GM18870 (cell line): ENCODE measurements at regions not wholly inside any gene's neighbourhood (a gene's known extent, or its start where the extent isn't known, plus 50 kb on each side); places are given as distances from the start of the nearest gene placed in this dataset.
"Not testable (repeated sequence)": the region's sequence is repeated elsewhere in the genome, so short reads cannot be mapped to it uniquely, and the experiment has no call there.

Experiments used
- ATAC-seq: cut with Tn5 transposase; IDR thresholded peaks from one replicate; pipeline ENCODE4 v1.9.1; 2021; ENCODE audit warnings: moderate library complexity; ENCODE audit not compliant: unreplicated experiment

DNA sequence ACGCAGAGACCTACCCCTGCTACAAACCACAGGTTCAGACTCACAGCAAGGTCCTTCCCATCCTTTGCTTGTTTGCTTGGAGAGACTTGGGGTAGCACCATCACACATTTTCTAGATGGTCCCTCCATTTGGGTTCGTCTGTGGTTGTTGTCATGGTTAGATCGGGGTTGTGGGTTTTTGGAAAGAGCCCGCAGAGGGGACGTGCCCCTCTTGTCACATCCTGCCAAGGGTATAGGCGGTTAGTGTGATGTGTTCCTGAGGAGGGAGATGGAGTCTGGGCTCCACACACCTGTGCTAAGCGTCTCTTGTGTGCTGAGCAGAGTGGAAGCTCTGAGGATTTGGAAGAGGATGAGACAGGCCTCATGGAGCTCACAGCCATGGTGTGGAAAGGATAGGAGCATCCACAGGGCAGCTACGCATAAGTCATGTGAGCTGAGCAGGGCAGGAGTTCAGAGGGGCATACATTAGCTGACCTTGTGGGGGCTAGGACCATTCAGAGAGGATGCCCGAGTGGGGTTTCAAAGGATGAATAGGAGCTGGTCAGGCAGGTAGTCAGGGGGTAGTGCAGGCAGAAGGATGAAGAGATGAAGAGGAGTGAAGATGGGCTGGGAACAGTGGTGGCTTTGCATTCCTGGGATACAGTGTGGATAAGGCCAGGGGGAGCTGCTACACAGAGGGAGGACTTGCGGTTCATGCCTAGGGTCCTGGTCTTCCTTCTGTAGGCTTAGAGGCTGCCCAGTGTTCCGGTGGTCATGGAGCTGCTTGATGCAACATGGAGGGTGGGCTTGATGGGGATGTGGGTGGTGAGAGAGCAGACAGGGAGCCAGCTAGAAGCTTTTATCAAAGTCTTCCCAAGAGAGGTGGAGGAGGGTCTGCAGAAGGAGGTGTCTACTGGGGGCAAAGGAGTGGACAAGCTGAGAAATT lies 62.9 kb downstream of the ACKR3 start:
- ATAC-seq, result no peak

DNA sequence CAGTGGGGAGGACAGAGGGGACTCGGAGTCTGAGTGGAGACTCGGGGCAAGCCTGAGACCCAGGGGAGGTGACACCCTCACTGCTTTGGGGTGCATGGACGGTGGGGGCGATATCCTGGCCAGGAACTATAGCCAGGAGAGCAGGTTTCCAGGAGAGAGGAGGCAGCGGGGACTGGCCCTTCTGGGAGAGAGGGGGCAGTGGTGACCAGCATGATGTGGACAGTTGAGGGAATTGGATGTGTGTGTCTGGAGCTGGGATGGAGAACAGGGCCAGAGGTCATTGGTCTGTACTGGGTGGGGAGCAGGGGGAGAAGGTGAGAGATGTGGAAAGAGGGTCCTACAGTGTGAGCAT lies 63.6 kb downstream of the ACKR3 start:
- ATAC-seq, result no peak

DNA sequence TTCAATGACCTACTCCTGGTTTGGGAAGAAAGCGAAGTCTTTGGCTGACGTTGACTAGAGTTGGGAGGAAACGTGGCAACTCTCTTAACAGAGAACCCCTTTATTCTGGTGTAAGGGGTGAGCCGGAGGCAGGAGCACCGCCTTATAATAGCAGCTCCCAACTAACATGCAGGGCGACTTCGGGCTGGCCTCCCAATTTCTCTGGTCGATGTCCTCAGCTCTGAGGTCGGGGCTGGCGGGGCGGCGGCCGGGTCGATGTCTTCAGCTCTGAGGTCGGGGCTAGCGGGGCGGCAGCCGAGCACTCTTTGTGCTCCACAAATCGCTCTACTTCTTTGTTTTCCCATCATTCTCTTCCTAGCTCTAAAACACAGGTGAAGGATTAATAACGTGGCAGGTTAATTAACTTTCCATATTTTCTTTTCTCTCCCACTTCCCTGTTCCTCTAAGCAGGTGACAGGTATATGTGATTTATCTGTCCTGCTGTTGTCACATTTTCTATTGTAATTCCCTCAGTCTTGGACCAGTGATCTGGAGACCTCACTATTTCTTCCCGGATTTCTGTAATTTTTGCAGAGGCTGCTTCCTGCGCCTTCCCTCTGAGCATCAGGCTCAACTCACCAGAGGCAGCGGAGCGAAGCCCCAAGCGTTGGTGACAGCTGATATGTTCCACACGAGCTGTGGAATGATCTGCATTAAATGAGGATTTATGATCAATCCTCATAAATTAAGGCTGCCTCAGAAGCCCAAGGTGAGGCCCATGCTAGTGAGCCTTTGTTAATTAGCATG lies 64.3 kb downstream of the ACKR3 start:
- no peak for ATAC-seq

DNA sequence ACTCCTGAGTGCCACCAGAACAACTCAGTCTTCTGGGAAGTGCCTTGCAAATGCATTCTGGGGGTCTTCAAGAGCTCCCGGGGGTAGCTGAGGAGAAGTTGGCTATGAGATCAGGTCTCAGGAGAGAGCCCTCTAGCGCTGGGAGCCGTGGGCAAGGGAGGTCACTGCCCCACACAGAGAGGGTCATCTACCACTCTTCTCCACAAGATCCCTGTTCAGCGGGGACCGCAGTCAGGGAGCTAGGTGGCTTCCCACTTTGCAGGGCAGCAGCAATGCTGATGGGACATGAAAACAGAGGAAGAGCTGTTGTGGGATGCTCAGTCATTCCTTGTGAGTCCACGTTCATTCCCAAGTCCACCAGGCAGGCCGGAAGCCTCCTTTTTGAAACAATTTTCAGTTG lies 66.6 kb downstream of the ACKR3 start:
- no peak for ATAC-seq

DNA sequence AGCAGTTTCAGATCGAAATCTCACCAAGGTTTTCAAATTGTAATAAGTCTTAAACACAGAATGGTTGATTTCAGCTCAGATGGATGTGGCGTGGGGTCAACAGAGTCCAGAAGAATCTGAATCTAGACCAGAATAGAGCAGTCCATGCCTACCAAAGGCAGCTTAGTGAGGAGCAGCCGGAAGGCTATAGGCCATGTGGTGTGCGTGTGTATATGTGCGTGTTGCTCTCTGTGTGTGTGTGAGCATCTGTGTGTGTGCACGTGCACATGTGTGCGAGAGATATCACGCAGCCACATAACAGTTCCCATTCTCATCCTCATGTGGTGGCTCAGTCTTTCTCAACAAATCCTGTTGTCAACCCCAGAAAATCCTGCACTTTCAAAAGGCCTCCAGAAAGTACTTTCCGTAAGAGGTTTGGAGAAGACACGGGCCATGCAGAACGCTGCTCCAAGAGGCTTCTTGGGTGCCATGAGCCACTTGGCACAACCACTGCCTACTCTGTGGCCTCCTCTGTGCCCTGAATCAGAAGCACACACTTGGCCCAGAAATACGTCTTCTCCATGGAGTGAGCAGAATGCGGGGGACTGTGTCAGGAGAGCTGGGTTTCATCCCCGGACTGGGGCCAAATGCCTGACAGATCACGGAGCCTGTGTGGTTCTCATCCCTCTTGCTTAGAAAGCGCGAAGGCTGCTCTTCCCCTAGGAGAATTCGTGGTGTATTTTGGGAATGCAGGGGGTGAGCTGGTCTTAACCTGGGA lies 67.3 kb downstream of the ACKR3 start:
- no peak for ATAC-seq

DNA sequence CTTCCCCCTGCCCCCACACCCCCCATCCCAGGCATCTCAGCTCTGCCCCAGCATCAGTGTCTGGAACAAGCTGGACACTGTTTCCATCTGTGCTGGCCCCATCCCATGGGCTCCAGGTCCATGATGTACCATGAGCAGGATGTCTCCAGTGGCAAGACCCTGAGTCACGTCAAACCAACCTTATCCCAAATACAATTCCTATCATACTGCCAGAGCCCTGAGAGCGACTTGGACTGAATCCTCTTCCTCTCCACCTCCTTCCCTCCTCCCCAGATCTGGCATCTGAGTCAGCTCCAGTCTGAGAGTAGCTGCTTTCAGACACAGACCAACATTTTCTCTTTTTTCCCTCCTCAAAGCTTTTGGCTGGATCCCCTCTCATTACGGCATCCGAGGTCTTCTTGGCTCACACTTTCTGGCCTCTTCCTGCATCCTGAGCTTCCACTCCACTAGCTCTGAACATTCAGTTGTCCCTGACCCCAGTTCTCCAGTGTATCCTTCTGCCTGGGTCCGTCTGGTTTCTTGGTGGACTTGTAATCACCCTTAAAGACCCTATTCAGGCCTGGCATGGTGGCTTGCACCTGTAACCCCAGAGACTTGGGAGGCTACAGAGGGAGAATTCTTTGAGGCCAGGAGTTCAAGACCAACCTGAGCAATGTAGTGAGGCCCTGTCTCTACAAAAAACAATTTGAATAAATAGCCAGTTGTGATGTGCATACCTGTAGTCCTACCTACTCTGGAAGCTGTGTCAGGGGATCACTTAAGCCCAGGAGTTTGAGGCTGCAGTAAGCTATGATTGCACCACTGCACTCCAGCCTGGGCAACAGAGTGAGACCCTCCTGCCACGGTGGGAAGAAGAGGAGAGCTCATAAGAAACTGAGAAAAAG lies 68.3 kb downstream of the ACKR3 start:
- no peak for ATAC-seq

DNA sequence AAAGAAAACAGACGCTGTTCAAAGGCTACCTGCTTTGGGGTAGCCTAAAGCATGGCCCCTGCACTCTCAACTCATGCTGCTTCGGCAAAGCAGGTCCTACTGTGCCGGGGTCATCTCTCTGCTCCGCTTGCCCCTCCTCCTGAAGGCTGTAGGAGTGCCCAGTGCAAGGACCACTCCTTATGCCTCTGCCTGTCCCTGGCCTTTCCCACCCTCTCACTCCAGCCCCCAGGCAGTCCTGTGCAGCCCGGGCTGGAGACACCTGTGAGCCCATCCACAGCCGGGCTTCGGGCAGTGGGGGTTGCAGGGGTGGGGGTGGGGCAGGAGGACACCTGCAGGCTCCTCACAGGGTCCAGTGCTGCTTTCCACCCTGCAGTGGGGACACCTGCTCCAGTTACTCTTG lies 69.1 kb downstream of the ACKR3 start:
- no peak for ATAC-seq

DNA sequence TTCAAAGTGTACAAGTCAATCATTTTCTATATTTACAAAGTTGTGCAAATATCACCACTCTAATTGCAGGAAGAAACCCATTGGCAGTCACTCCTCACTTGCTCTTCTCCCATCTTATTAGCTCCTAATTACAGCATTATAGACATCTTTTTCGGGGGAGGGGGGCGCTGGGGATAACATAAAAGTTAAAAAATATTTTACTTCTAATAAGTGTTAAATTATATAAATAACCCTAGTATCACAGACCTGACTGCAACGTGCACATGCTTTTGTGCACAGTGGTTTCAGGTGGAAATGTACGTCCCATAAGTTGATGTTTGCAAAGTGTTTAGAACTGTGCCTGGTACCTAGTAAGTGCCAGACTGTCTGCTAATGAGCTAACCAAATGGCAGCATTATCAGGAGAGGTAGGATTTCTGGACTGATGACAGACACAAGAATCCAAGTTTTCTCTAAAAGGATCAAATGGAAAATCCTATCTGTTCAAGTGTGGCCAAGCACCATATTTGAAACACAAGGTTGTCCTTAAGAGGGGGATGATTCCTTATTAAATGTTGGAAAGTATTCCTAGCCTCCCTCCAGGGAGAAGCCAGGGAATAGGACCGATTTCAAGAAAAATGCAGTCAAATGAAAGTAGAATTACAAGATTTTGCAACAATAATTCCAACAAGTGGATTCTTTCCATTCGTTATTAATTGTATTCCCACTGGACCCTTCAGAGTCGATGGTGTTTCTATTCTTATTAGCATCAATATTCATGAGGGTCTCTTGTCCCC lies 70.0 kb downstream of the ACKR3 start:
- no peak for ATAC-seq

DNA sequence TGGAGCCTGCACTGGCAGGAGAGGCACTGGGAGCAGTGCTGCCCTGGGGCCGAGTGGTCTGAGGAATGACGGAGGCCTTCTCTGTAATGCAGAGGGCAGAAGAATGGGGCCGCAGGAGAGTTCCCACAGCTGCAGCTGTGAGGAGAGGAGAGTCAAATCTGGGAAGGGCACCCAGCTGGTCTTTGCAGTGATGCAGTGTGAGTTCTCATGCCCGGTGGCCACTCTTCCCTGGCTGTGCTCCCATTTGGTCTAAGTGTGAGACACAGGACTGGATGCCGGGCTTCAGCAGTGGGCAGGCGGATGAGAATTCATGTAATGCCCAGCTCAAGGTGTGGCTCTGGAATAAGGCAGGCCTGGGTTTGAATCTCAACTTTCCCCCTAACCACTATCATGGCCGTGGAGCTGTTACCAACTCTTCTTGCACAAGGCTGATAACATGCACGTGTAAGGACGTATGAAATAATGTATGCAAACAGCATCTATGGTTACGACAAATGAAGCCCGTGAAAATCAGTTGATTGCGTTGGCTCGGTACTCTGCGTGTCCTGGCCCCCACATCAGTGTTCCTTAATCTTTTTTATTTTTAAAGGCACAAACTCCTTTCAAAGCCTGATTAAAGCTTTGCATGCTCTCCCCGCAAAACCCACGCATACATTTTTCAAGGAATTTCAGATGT lies 71.6 kb downstream of the ACKR3 start:
- no peak for ATAC-seq

DNA sequence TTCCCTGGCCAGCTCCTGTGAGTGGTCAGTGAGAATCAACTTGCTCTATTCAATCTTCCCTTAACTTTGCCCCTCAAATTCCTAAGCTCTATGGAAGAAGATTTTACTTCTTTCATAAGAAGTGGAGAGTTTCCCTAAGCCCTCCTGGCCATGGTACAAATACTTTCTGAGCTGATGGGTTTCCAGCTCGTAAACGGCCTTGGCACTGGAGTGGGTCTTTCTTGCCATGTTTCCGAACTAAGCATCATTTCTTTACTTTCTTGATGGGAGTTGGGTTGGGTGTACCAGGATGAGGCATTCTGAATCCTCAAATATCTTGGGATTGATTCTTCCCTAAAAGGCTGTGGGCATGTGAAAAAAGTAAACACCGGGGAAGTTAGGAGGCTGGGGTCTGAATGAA lies 72.5 kb downstream of the ACKR3 start:
- no peak for ATAC-seq

DNA sequence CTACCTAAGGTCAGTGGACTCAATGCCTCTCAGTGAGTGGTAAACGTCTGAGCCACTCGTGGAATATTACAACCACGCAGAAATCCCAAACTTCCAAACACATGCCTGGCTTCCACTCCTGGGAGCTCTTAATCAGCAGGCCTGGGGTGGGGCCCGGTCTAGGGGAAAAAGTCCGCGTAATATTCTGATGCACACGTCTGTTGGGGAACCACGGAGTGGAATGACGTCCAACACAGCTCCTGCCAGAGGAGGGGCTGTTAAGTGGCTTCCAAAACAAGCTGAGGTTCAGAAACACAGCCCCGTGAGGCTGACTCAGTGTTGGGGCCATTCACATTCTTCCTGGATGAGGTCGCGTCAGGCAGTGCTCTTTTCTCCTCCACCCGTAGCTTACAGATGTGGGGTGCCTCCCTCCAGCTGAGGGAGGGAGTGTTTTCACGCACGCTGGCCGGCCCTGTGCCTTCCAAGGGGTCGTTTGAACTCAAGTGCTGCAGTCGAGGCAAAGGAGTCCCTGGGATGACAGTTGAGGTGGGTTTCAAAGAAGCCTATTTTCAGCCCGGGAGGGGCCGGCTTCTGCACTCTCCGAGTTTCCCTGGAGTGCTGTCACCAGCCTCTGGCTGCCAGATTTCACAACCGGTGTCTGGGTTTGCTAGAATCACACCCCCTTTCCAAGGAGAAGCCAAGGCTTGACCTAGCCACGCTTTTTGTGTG lies 73.1 kb downstream of the ACKR3 start:
- ATAC-seq, result no peak

DNA sequence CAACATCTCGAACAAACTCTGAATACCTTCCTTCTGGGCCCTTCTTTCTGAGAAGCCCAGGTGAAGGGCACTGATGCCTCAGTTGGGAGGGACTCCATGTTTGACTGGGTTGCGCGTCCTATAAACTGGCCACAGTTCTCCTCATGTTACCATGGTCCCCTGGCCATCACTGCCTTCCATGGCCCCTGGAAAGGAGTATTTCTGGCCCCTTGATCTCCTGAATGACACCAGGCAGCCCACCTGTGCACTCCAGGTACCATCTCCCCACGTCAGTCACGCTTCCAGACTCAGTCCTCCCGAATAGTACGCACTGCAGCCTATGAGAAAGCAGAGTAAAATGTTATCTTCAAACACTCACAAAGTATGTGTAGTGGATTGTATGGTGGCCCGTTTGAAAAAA lies 73.9 kb downstream of the ACKR3 start:
- ATAC-seq, result no peak

DNA sequence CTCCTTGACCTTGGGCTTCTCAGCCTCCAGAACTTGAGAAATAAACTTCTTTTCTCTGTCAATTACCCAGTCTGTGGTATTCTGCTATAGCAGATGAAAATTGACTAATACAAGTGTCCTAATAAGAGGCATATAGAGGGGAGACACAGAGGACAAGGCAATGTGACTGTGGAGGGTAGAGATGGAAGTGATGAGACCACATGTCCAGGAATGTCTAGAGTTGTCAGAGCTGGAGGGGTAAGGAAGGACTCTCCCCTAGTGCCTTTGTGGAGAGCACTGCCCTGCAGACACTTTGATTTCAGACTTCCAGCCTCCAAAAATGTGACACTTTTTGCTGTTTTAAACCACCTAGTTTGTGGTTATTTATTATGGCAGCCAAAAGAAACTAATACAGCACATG lies 74.4 kb downstream of the ACKR3 start:
- ATAC-seq, result no peak

DNA sequence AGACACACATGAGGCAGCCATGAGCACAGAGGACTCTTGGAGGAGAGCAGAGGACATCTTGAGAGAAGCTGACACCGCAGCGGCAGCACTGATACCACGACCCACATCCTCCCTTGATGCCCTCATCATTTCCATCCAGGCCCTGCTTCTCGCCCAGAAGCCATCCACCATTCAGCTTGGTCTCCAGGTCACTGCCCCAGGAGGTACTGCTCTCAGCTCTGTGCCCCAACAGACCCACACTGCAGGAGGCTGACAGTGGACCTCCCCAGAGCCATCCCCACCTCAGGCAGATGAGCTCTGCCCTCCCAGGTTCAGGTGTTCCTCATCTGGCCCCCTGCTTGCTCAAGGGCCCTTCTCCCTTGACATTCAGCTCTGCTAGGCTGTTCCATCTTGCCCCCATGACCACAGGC lies 74.9 kb downstream of the ACKR3 start:
- ATAC-seq, result no peak

DNA sequence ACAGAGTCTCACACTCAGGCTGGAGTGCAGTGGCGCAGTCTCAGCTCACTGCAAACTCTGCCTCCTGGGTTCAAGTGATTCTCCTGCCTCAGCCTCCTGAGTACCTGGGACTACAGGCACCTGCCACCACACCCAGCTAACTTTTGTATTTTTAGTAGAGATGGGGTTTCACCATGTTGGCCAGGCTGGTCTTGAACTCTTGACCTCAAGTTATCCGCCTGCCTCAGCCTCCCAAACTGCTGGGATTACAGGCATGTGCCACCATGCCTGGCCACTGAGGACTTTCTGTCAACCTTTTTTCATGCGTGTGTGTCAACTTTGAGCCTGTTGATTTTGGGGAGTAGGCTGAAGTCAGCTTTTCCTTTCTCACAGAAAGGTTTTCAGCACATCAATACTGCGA lies 75.5 kb downstream of the ACKR3 start:
- not testable (repeated sequence) for ATAC-seq

DNA sequence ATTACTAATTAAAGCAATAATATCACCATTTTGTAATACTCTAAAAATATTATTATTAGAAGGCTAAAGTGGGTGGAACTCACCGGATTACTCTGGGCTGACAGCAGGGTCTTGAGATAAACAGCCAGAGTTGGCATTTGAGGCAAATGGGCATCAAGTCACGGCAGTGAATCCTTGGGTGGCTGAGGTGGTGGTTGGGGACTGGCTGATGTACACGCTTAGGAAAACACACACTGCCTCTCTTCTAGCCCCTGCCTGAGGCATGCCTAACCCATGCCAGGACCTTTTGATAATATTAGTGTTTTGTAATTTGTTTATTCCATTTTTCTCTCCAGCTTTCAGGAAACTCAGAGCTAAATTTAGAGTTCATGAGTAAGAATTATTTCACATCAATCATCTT lies 76.8 kb downstream of the ACKR3 start:
- no peak for ATAC-seq

DNA sequence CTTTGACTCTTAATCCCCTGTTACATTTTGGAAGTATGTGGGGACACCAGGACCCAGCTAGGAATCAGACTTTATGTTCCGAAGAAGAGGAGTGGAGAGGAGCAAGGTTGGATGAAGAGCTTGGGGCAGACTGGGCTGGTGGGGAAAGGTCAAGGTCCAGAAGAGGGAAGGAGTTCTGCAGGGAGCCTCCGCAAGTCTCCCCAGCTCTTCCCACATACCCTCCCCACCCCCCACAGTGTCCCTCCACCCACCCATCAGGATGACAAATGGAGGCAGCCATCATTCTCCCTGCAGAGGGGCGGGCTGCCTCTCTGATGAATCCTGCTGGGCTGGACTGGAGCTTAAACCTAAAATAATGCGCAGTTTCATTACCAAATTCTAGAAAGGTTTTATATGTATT lies 77.2 kb downstream of the ACKR3 start:
- ATAC-seq, result no peak

DNA sequence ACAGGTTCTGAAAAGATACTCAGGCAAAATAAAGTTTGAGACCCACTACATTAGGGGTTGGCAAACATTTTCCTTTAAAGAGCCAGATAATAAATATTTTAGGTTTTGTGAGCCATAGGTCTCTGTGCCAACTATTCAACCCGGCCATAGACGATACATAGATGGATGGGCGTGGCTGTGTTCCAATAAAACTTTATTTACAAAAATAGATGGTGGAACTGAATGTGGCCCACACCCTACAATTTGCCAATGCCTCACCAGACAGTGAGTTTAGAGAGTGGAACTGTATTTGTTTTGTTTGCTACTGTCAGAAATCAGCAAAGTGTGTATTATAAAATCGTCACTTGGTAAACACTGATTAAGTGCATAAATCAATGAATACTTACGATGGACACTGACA lies 78.0 kb downstream of the ACKR3 start:
- no peak for ATAC-seq

DNA sequence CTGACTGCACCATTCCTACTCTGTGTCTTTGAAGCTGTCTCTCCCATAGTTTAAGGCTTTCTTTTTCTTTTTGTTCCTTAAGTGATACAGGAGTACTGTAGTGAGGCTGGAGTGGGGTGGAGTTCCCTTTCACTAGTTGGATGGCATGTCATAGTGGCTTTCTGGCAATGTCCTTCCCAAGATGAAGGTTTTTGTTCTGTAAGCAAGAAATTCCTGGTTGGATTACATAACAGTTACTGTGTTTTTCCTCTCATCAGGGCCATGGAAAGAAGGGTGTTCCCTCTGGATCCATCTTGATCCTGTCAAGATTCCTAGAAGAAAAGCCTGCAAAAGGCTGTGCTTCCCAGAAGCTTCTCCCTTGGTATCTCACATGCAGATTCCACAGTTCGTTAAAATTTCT lies 84.2 kb downstream of the ACKR3 start:
- ATAC-seq, result no peak
